HCT116 (cell line): ENCODE measurements at regions not wholly inside any gene's neighbourhood (a gene's known extent, or its start where the extent isn't known, plus 50 kb on each side); places are given as distances from the start of the nearest gene placed in this dataset.

ENCODE experiments used
- ATAC-seq: fragments of 200-7000 bp; cut with Tn5 transposase; 2 replicates; pipeline ENCODE4 v1.9.1; 2020; ENCODE audit warnings: mild to moderate bottlenecking, moderate library complexity
- BruUV-seq: library from RNA; stranded (reverse); fragments of 400-500 nt; replicated peaks from 2 replicates; lab custom pipeline; 2021; lab: Mats Ljungman, UMichigan
- CTCF ChIA-PET: fragments of 300-600 bp; sonication (Branson Sonifier 250); formaldehyde crosslinking; loops from one replicate; lab custom pipeline; 2021; ENCODE audit warnings: antibody characterized with exemption; lab: Charles Lee
- POLR2A ChIA-PET: fragments of 300-600, 350-600 bp; sonication (Branson Sonifier 250); formaldehyde crosslinking; loops from one replicate; lab custom pipeline; 2021; ENCODE audit warnings: antibody characterized with exemption; lab: Charles Lee
- RAD21 ChIA-PET, 2 experiments: fragments of 300-600 bp; sonication (Branson Sonifier 250); formaldehyde crosslinking; loops; one replicate each; lab custom pipeline; 2023; ENCODE audit warnings: low total read pairs in 2 of 2; ENCODE audit not compliant: uncharacterized antibody in 2 of 2, unreplicated experiment in 2 of 2, low non-redundant PET in 1 of 2; lab: Charles Lee
- DNase-seq: peaks from one replicate; pipeline ENCODE4 v3.0.0-alpha.2; 2010; ENCODE audit warnings: low read depth, low spot score
- H2AFZ ChIP-seq: fragments of 200-600 bp; shearing (Covaris generic), sonication (generic); 2 replicates; pipeline ENCODE4 v1.6.1; 2017; ENCODE audit warnings: low read depth, mixed run types, mixed read lengths, antibody characterized with exemption, low read length; ENCODE audit not compliant: poor library complexity, severe bottlenecking
- H3K27ac ChIP-seq: 2 replicates; pipeline ENCODE4 v1.5.1; 2012; ENCODE audit warnings: low read depth, low read length
- H3K27me3 ChIP-seq: fragments of 200-600 bp; sonication (generic); 2 replicates; pipeline ENCODE4 v1.6.1; 2016; ENCODE audit warnings: mixed run types, low read length, mixed read lengths; ENCODE audit not compliant: insufficient read depth
- H3K36me3 ChIP-seq, 2 experiments: fragments of 200-500 bp in 1 of 2; fragments of 200-600 bp in 1 of 2; sonication (Bioruptor generic) in 1 of 2; sonication (generic) in 1 of 2; 2 replicates each; pipeline versions ENCODE4 v1.5.1 to v1.6.1; 2014 to 2016; ENCODE audit warnings: low read length in 2 of 2, inconsistent platforms in 1 of 2, mixed read lengths in 1 of 2, mixed run types in 1 of 2; ENCODE audit not compliant: insufficient read depth in 2 of 2, control insufficient read depth in 1 of 2
- H3K4me1 ChIP-seq, 2 experiments: fragments of 200-600 bp in 1 of 2; sonication (generic) in 1 of 2; 2 replicates each; pipeline versions ENCODE4 v1.5.1 to v1.6.1; 2012 to 2017; ENCODE audit warnings: low read length in 2 of 2, inconsistent platforms in 1 of 2, mild to moderate bottlenecking in 1 of 2, mixed read lengths in 1 of 2, mixed run types in 1 of 2, moderate library complexity in 1 of 2; ENCODE audit not compliant: insufficient read depth in 2 of 2, control insufficient read depth in 1 of 2
- H3K4me2 ChIP-seq: fragments of 200-600 bp; sonication (generic); 2 replicates; pipeline ENCODE4 v1.6.1; 2017; ENCODE audit warnings: mixed run types, low read length, mixed read lengths
- H3K4me3 ChIP-seq, 2 experiments: fragments of 200-600 bp in 1 of 2; sonication (generic) in 1 of 2; replicated peaks in 1 of 2; 2 replicates each; pipeline ENCODE4 v1.5.1; 2011 to 2016; ENCODE audit warnings: low read length in 2 of 2, control low read depth in 1 of 2, low read depth in 1 of 2, mild to moderate bottlenecking in 1 of 2, mixed read lengths in 1 of 2, mixed run types in 1 of 2
- H3K79me2 ChIP-seq: fragments of 200-600 bp; sonication (generic); 2 replicates; pipeline ENCODE4 v1.6.1; 2017; ENCODE audit warnings: mild to moderate bottlenecking, mixed run types, low read length, moderate library complexity, mixed read lengths; ENCODE audit not compliant: insufficient read depth
- H3K9ac ChIP-seq: fragments of 200-600 bp; sonication (generic); 2 replicates; pipeline ENCODE4 v1.6.1; 2016; ENCODE audit warnings: low read length, mixed read lengths
- H3K9me2 ChIP-seq: fragments of 200-600 bp; sonication (generic), shearing (Covaris generic); 2 replicates; pipeline ENCODE4 v1.6.1; 2017; ENCODE audit warnings: mixed run types, mild to moderate bottlenecking, moderate library complexity; ENCODE audit not compliant: insufficient read depth
- H3K9me3 ChIP-seq, 2 experiments: fragments of 200-500 bp in 1 of 2; fragments of 200-600 bp in 1 of 2; sonication (Bioruptor generic) in 1 of 2; sonication (generic) in 1 of 2; 2 replicates each; pipeline ENCODE4 v1.6.1; 2014 to 2017; ENCODE audit warnings: low read length in 2 of 2, mixed read lengths in 2 of 2, inconsistent platforms in 1 of 2, low read depth in 1 of 2, mild to moderate bottlenecking in 1 of 2, mixed run types in 1 of 2, moderate library complexity in 1 of 2; ENCODE audit not compliant: control insufficient read depth in 1 of 2, insufficient read depth in 1 of 2
- H4K20me1 ChIP-seq: fragments of 200-600 bp; sonication (generic), shearing (Covaris generic); 2 replicates; pipeline ENCODE4 v1.6.1; 2017; ENCODE audit warnings: mixed run types, mild to moderate bottlenecking, moderate library complexity; ENCODE audit not compliant: insufficient read depth
- CEBPB ChIP-seq: IDR thresholded peaks from 2 replicates; pipeline ENCODE4 v1.6.1; 2012; ENCODE audit warnings: low read depth
- ELF1 ChIP-seq: IDR thresholded peaks from 2 replicates; pipeline ENCODE4 v1.6.1; 2012; ENCODE audit warnings: low read depth, borderline replicate concordance
- FOSL1 ChIP-seq: IDR thresholded peaks from 2 replicates; pipeline ENCODE4 v1.6.1; 2012; ENCODE audit warnings: low read depth
- MAX ChIP-seq: IDR thresholded peaks from 2 replicates; pipeline ENCODE4 v1.6.1; 2012
- REST ChIP-seq: IDR thresholded peaks from 2 replicates; pipeline ENCODE4 v1.6.1; 2012; ENCODE audit warnings: low read depth
- SIN3A ChIP-seq: IDR thresholded peaks from 2 replicates; pipeline ENCODE4 v1.6.1; 2012; ENCODE audit warnings: low read depth
- SRF ChIP-seq: IDR thresholded peaks from 2 replicates; pipeline ENCODE4 v1.6.1; 2012; ENCODE audit warnings: low read depth
- TCF7L2 ChIP-seq: IDR thresholded peaks from 2 replicates; pipeline ENCODE4 v1.7.0; 2011; ENCODE audit warnings: borderline replicate concordance, inconsistent platforms; ENCODE audit not compliant: insufficient read depth, insufficient read length; ENCODE audit errors: extremely low read depth
- intact Hi-C: fragments of 100-400 bp; cut with micrococcal nuclease; formaldehyde crosslinking; loops from 2 replicates; pipeline ENCODE4 v1.10.0; 2022

DNA sequence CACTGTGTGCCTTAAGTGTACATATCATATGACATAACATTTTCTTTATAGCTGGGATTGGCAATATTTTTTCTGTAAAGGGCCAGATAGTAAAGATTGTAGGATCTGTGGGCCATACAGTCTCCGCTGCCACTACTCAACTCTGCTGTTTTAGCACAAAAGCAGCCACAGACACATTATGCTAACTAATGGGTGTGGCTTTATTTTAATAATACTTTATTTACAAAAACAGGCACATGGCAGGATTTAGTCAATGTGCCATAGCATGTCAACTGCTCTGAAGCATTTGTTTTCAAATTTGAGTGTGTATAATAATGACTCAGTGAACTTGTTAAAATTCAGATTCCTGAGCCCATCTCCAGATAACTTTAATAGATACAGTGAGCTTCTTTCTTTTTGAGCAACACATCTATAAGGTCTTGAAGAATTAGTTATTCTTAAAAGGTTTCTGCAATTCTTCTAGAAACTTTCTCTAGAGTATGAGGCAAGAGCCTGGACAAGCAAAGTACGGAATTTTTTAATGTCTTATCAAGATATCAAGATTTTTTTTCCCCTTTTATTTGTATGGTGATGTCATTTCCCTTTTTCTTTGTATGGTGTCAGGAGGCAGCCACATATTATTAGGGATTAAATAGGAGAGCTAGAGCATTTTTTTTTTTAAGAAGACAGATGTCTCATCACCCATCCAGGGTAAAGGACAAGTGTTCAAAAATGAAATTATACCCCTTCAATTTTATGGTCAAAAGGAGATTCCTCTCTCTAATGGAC, 518.3 kb downstream of the DHX35 start:
- intact Hi-C loops = no loop called here
- Histone ChIP-seq H3K4me1 (no peaks in the 10 kb centered on the region), H3K79me2 (no peaks in the 10 kb centered on the region), H3K9me2 (no peaks in the 10 kb centered on the region), H4K20me1 (no peaks in the 10 kb centered on the region), H3K27ac (no peak overlapping the region), H3K4me2 (no peak overlapping the region), H3K27me3 (no peaks in the 10 kb centered on the region), H3K36me3 (no peaks in the 10 kb centered on the region), H3K9ac (no peak overlapping the region), H3K4me3 (no peak overlapping the region), H3K9me3 (no peaks in the 10 kb centered on the region; a peak in 1 of 4 replicates), H2AFZ (no peak overlapping the region)
- no TSS peak for BruUV-seq
- DNase-seq (no peak), ATAC-seq (no peak)
- no peak for TF ChIP-seq FOSL1
- no peak for TF ChIP-seq TCF7L2
- no peak for TF ChIP-seq MAX
- TF ChIP-seq CEBPB = no peak
- TF ChIP-seq SRF = no peak
- TF ChIP-seq REST = no peak
- no peak for TF ChIP-seq ELF1
- no peak for TF ChIP-seq SIN3A
- POLR2A ChIA-PET = no interaction called here
- CTCF ChIA-PET = no interaction called here
- RAD21 ChIA-PET = no interaction called here
